HEK293T (cell line): ENCODE measurements at regions not wholly inside any gene's neighbourhood (a gene's known extent, or its start where the extent isn't known, plus 50 kb on each side); places are given as distances from the start of the nearest gene placed in this dataset.

Source experiments
- ARNT ChIP-seq: fragments of 450-650 bp; IDR thresholded peaks from 2 replicates; pipeline ENCODE4 v1.6.1; 2017; ENCODE audit warnings: mild to moderate bottlenecking
- BHLHE40 ChIP-seq: fragments of 450-650 bp; IDR thresholded peaks from 2 replicates; pipeline ENCODE4 v1.6.1; 2016; ENCODE audit warnings: mild to moderate bottlenecking, moderate library complexity, borderline replicate concordance
- CTBP1 ChIP-seq: fragments of 450-650 bp; IDR thresholded peaks from 2 replicates; pipeline ENCODE4 v1.6.1; 2016; ENCODE audit warnings: borderline replicate concordance
- ELF4 ChIP-seq: fragments of 450-650 bp; IDR thresholded peaks from 2 replicates; pipeline ENCODE4 v1.6.1; 2017; ENCODE audit warnings: antibody characterized with exemption
- FOXA1 ChIP-seq: fragments of 450-650 bp; IDR thresholded peaks from 2 replicates; pipeline ENCODE4 v1.6.1; 2016; ENCODE audit warnings: mild to moderate bottlenecking
- FOXK2 ChIP-seq: fragments of 450-650 bp; IDR thresholded peaks from 2 replicates; pipeline ENCODE4 v1.6.1; 2016; ENCODE audit warnings: mild to moderate bottlenecking
- FOXM1 ChIP-seq: fragments of 450-650 bp; IDR thresholded peaks from 2 replicates; pipeline ENCODE4 v1.6.1; 2017; ENCODE audit warnings: mild to moderate bottlenecking, borderline replicate concordance
- HDGF ChIP-seq: fragments of 450-650 bp; IDR thresholded peaks from 2 replicates; pipeline ENCODE4 v1.6.1; 2017; ENCODE audit warnings: antibody characterized with exemption, borderline replicate concordance
- LEF1 ChIP-seq: fragments of 450-650 bp; IDR thresholded peaks from 2 replicates; pipeline ENCODE4 v1.6.1; 2017; ENCODE audit warnings: mild to moderate bottlenecking, borderline replicate concordance
- NFRKB ChIP-seq: fragments of 450-650 bp; IDR thresholded peaks from 2 replicates; pipeline ENCODE4 v1.6.1; 2016; ENCODE audit warnings: mild to moderate bottlenecking, moderate library complexity
- SP1 ChIP-seq: fragments of 450-650 bp; IDR thresholded peaks from 2 replicates; pipeline ENCODE4 v1.6.1; 2017
- SUZ12 ChIP-seq: fragments of 450-650 bp; IDR thresholded peaks from 2 replicates; pipeline ENCODE4 v1.6.1; 2016; ENCODE audit warnings: mild to moderate bottlenecking
- TF ChIP-seq, protein P1 (sequence below): fragments of 450-650 bp; IDR thresholded peaks from 2 replicates; pipeline ENCODE4 v1.6.1; 2016

DNA sequence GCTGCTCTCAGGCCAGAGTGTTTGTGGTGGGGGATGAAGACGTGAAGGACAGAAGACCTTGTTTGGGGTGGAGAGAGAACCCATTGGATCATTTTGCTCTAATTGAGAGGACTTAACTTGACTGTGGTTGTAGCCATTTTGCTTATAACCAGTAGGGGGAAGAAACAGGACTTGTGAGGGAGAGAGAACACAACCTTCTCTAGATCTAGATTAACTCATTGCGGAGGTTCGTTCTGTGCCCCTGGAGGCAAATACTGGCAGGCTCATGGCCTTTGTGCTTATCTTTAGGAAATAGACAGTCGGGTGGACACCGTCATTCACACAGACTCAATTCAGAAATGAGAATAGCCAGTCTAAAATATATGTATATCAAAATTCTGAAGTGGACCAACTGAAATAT is 147.0 kb upstream of the LHCGR start:
- TF ChIP-seq FOXK2 (no peak), FOXA1 (no peak), SP1 (no peak), SUZ12 (no peak), ARNT (no peak), BHLHE40 (no peak), CTBP1 (no peak), ELF4 (no peak), NFRKB (no peak), FOXM1 (no peak), LEF1 (no peak), HDGF (no peak)
- TF ChIP-seq, protein P1, sequence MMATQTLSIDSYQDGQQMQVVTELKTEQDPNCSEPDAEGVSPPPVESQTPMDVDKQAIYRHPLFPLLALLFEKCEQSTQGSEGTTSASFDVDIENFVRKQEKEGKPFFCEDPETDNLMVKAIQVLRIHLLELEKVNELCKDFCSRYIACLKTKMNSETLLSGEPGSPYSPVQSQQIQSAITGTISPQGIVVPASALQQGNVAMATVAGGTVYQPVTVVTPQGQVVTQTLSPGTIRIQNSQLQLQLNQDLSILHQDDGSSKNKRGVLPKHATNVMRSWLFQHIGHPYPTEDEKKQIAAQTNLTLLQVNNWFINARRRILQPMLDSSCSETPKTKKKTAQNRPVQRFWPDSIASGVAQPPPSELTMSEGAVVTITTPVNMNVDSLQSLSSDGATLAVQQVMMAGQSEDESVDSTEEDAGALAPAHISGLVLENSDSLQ, result no peak
